SK-N-MC (cell line): ENCODE measurements at regions not wholly inside any gene's neighbourhood (a gene's known extent, or its start where the extent isn't known, plus 50 kb on each side); places are given as distances from the start of the nearest gene placed in this dataset.

ENCODE experiments used
- DNase-seq: peaks from one replicate; pipeline ENCODE4 v3.0.0-alpha.2; 2011; ENCODE audit warnings: low read depth, low spot score
- H3K27ac ChIP-seq: fragments of 200-600 bp; sonication (generic); 2 replicates; pipeline ENCODE4 v1.5.1; 2016; ENCODE audit warnings: mixed run types
- H3K36me3 ChIP-seq: fragments of 200-600 bp; sonication (generic); 2 replicates; pipeline ENCODE4 v1.6.1; 2017; ENCODE audit warnings: antibody characterized with exemption, low read length, mixed read lengths; ENCODE audit not compliant: insufficient read depth
- H3K4me3 ChIP-seq: fragments of 200-600 bp; sonication (generic); 2 replicates; pipeline ENCODE4 v1.5.1; 2016
- H3K9ac ChIP-seq: fragments of 200-600 bp; sonication (generic); 2 replicates; pipeline ENCODE4 v1.8.0; 2017; ENCODE audit warnings: mixed run types, mixed read lengths; ENCODE audit not compliant: insufficient read length
- H3K9me3 ChIP-seq: fragments of 200-600 bp; sonication (generic); 2 replicates; pipeline ENCODE4 v1.6.1; 2017; ENCODE audit warnings: low read depth, mild to moderate bottlenecking, antibody characterized with exemption, low read length, moderate library complexity, mixed read lengths
- EZH2 ChIP-seq: fragments of 200-600 bp; sonication (generic); IDR thresholded peaks from one replicate; pipeline ENCODE4 v1.6.1; 2017; ENCODE audit warnings: antibody characterized with exemption
- FOXP2 ChIP-seq: optimal IDR thresholded peaks from 2 replicates; pipeline ENCODE3; 2011; ENCODE audit warnings: mild to moderate bottlenecking, moderate library complexity; ENCODE audit not compliant: insufficient read depth; ENCODE audit errors: extremely low read length, control extremely low read depth
- POLR2AphosphoS5 ChIP-seq: IDR thresholded peaks from 2 replicates; pipeline ENCODE4 v1.6.1; 2012; ENCODE audit warnings: mild to moderate bottlenecking, low read depth, low read length, borderline replicate concordance

- Histone ChIP-seq H3K27ac (no peak overlapping the region), H3K9me3 (no peaks in the 10 kb centered on the region), H3K9ac (no peak overlapping the region), H3K4me3 (no peak overlapping the region; the same call in 1 of the 2 replicates), H3K36me3 (no peaks in the 10 kb centered on the region)
- no peak for DNase-seq
- no peak for TF ChIP-seq POLR2AphosphoS5
- no peak for TF ChIP-seq FOXP2
- TF ChIP-seq EZH2, result no peak
Measured at GRCh38 chr2:67039058-67039457, 358.1 kb upstream of the ETAA1 start.

GRCh38 chr2:67039517-67040103 is 357.5 kb upstream of the ETAA1 start:
- Histone ChIP-seq H3K36me3 (no peaks in the 10 kb centered on the region), H3K9ac (no peak overlapping the region), H3K9me3 (no peaks in the 10 kb centered on the region), H3K4me3 (peak overlapping the region; percentile 34), H3K27ac (peak overlapping the region; percentile 11; the same call in 1 of the 2 replicates)
- peak; percentile 60; the same call in 1 of the 2 replicates for TF ChIP-seq POLR2AphosphoS5
- TF ChIP-seq FOXP2, result no peak
- DNase-seq, result peak; percentile 91

GRCh38 chr2:67041051-67041450 is 356.1 kb upstream of the ETAA1 start:
- Histone ChIP-seq H3K4me3 (no peak overlapping the region), H3K9me3 (no peaks in the 10 kb centered on the region), H3K27ac (no peak overlapping the region), H3K36me3 (no peaks in the 10 kb centered on the region), H3K9ac (no peak overlapping the region)
- TF ChIP-seq POLR2AphosphoS5, result no peak
- no peak for TF ChIP-seq EZH2
- no peak for TF ChIP-seq FOXP2
- DNase-seq, result no peak

GRCh38 chr2:67043781-67044478 is 353.2 kb upstream of the ETAA1 start:
- H3K27ac ChIP-seq, result no peak overlapping the region
- no peak for DNase-seq
- H3K36me3 ChIP-seq, result no peaks in the 10 kb centered on the region
- no peaks in the 10 kb centered on the region for H3K9me3 ChIP-seq
- TF ChIP-seq EZH2 (no peak), POLR2AphosphoS5 (no peak), FOXP2 (no peak)
- H3K9ac ChIP-seq, result no peak overlapping the region
- H3K4me3 ChIP-seq, result no peak overlapping the region

GRCh38 chr2:67046591-67046990 is 350.5 kb upstream of the ETAA1 start:
- H3K4me3 ChIP-seq, result no peak overlapping the region
- DNase-seq, result no peak
- no peaks in the 10 kb centered on the region for H3K36me3 ChIP-seq
- TF ChIP-seq POLR2AphosphoS5 (no peak), EZH2 (no peak), FOXP2 (no peak)
- H3K9ac ChIP-seq, result no peak overlapping the region
- no peaks in the 10 kb centered on the region for H3K9me3 ChIP-seq
- no peak overlapping the region for H3K27ac ChIP-seq

- H3K9me3 ChIP-seq, result no peaks in the 10 kb centered on the region
- no peak for DNase-seq
Measured at GRCh38 chr2:67048314-67048713, 348.8 kb upstream of the ETAA1 start.

GRCh38 chr2:67050622-67051021 is 346.5 kb upstream of the ETAA1 start:
- Histone ChIP-seq H3K4me3 (no peak overlapping the region), H3K36me3 (no peaks in the 10 kb centered on the region), H3K9me3 (no peaks in the 10 kb centered on the region), H3K9ac (no peak overlapping the region), H3K27ac (no peak overlapping the region)
- TF ChIP-seq EZH2, result no peak
- TF ChIP-seq FOXP2, result no peak
- TF ChIP-seq POLR2AphosphoS5, result no peak
- DNase-seq, result no peak

More at GRCh38 chr2:67048314-67048713, 348.8 kb upstream of the ETAA1 start:
- TF ChIP-seq POLR2AphosphoS5, result no peak
- no peak for TF ChIP-seq EZH2
- no peak for TF ChIP-seq FOXP2
- no peak overlapping the region for H3K27ac ChIP-seq
- H3K36me3 ChIP-seq, result no peaks in the 10 kb centered on the region
- no peak overlapping the region for H3K4me3 ChIP-seq
- H3K9ac ChIP-seq, result no peak overlapping the region

GRCh38 chr2:67054728-67055127 is 342.4 kb upstream of the ETAA1 start:
- H3K9me3 ChIP-seq, result no peaks in the 10 kb centered on the region; the same call in 1 of the 2 replicates
- no peak for TF ChIP-seq FOXP2
- TF ChIP-seq POLR2AphosphoS5, result no peak
- no peak for TF ChIP-seq EZH2
- H3K4me3 ChIP-seq, result no peak overlapping the region
- no peaks in the 10 kb centered on the region for H3K36me3 ChIP-seq
- H3K27ac ChIP-seq, result no peak overlapping the region
- DNase-seq, result no peak
- H3K9ac ChIP-seq, result no peak overlapping the region
